H1 (cell line): ENCODE measurements at regions not wholly inside any gene's neighbourhood (a gene's known extent, or its start where the extent isn't known, plus 50 kb on each side); places are given as distances from the start of the nearest gene placed in this dataset.

Source experiments
- CTCF ChIA-PET: fragments of 300-600 bp; sonication (Branson Sonifier 250); formaldehyde crosslinking; loops from one replicate; lab custom pipeline; 2021; ENCODE audit not compliant: partially characterized antibody; lab: Charles Lee
- POLR2A ChIA-PET: fragments of 300-600 bp; sonication (Branson Sonifier 250); formaldehyde crosslinking; loops from one replicate; lab custom pipeline; 2021; ENCODE audit warnings: inconsistent platforms; ENCODE audit not compliant: partially characterized antibody; lab: Charles Lee
- DNase-seq, 2 experiments: peaks; one replicate each; pipeline versions ENCODE4 v3.0.0 to v3.0.0-alpha.2; 2010 to 2022; ENCODE audit warnings: low spot score in 2 of 2, low read depth in 1 of 2, mixed read lengths in 1 of 2
- FAIRE-seq: peaks from 2 replicates; lab custom pipeline; 2011; peaks lifted over from hg19 to GRCh38; lab: Jason Lieb, UNC
- H2AFZ ChIP-seq: 2 replicates; pipeline ENCODE4 v1.8.1; 2012; ENCODE audit warnings: low read length, inconsistent platforms
- H2AK5ac ChIP-seq: 2 replicates; pipeline ENCODE4 v1.6.1; 2013; ENCODE audit warnings: low read depth, low read length
- H2BK120ac ChIP-seq: replicated peaks from 2 replicates; pipeline ENCODE3; 2013; ENCODE audit warnings: low read depth, low read length, inconsistent platforms
- H2BK12ac ChIP-seq: 2 replicates; pipeline ENCODE4 v1.6.1; 2013; ENCODE audit warnings: low read depth, low read length
- H2BK15ac ChIP-seq: 2 replicates; pipeline ENCODE4 v1.6.1; 2013; ENCODE audit warnings: low read length
- H2BK20ac ChIP-seq: 2 replicates; pipeline ENCODE4 v1.6.1; 2013; ENCODE audit warnings: low read length
- H2BK5ac ChIP-seq: 2 replicates; pipeline ENCODE4 v1.6.1; 2013; ENCODE audit warnings: low read depth, low read length
- H3K14ac ChIP-seq: 2 replicates; pipeline ENCODE4 v1.6.1; 2013; ENCODE audit warnings: inconsistent platforms; ENCODE audit not compliant: insufficient read length
- H3K18ac ChIP-seq: 2 replicates; pipeline ENCODE4 v1.6.1; 2013; ENCODE audit warnings: low read length; ENCODE audit errors: extremely low read depth
- H3K23ac ChIP-seq: 2 replicates; pipeline ENCODE4 v1.6.1; 2013; ENCODE audit warnings: inconsistent platforms; ENCODE audit not compliant: insufficient read length
- H3K23me2 ChIP-seq: 2 replicates; pipeline ENCODE4 v1.6.1; 2013; ENCODE audit warnings: low read depth, low read length
- H3K27ac ChIP-seq: 2 replicates; pipeline ENCODE4 v1.6.1; 2011; ENCODE audit warnings: low read depth, low read length, inconsistent platforms
- H3K27me3 ChIP-seq, 4 experiments: replicated peaks in 1 of 4; 1 replicate in 1 of 4; 2 replicates in 3 of 4; pipeline versions ENCODE4 v1.6.1 to v1.8.1; 2011 to 2013; ENCODE audit warnings: low read length in 3 of 4, mild to moderate bottlenecking in 3 of 4, inconsistent platforms in 2 of 4, mixed read lengths in 2 of 4, moderate library complexity in 1 of 4; ENCODE audit not compliant: control insufficient read depth in 3 of 4, insufficient read depth in 3 of 4; ENCODE audit errors: extremely low read depth in 1 of 4
- H3K36me3 ChIP-seq, 4 experiments: 2 replicates each; pipeline versions ENCODE4 v1.6.1 to v1.8.1; 2011 to 2013; ENCODE audit warnings: mild to moderate bottlenecking in 4 of 4, low read length in 3 of 4, moderate library complexity in 2 of 4, control low read depth in 1 of 4, inconsistent platforms in 1 of 4; ENCODE audit not compliant: insufficient read depth in 4 of 4, control insufficient read depth in 2 of 4
- H3K4ac ChIP-seq: replicated peaks from 2 replicates; pipeline ENCODE3; 2013; ENCODE audit warnings: low read length, low read depth, mixed read lengths, inconsistent platforms; ENCODE audit not compliant: insufficient read length
- H3K4me1 ChIP-seq, 4 experiments: replicated peaks in 1 of 4; 1 replicate in 1 of 4; 2 replicates in 3 of 4; pipeline versions ENCODE4 v1.6.1 to v1.8.1; 2011 to 2013; ENCODE audit warnings: low read length in 3 of 4, inconsistent platforms in 2 of 4, mixed read lengths in 1 of 4; ENCODE audit not compliant: insufficient read depth in 4 of 4, control insufficient read depth in 3 of 4
- H3K4me2 ChIP-seq, 2 experiments: 2 replicates each; pipeline versions ENCODE4 v1.6.1 to v1.8.1; 2011 to 2013; ENCODE audit warnings: low read depth in 2 of 2, low read length in 2 of 2, control low read depth in 1 of 2, inconsistent platforms in 1 of 2, mild to moderate bottlenecking in 1 of 2; ENCODE audit not compliant: insufficient read depth in 1 of 2
- H3K4me3 ChIP-seq, 4 experiments: fragments of 200-600, 300-600 bp in 1 of 4; sonication (generic), shearing (Covaris generic), sonication (Bioruptor Twin) in 1 of 4; 2 replicates each; pipeline versions ENCODE4 v1.5.1 to v1.8.1; 2011 to 2016; ENCODE audit warnings: low read length in 4 of 4, low read depth in 3 of 4, control low read depth in 2 of 4, inconsistent platforms in 2 of 4, mild to moderate bottlenecking in 2 of 4, mixed read lengths in 1 of 4, moderate library complexity in 1 of 4; ENCODE audit not compliant: insufficient read depth in 2 of 4; ENCODE audit errors: extremely low read depth in 1 of 4
- H3K56ac ChIP-seq: replicated peaks from 2 replicates; pipeline ENCODE3; 2013; ENCODE audit warnings: low read depth, mild to moderate bottlenecking, mixed read lengths, low read length, inconsistent platforms; ENCODE audit not compliant: insufficient read length
- H3K79me1 ChIP-seq: 2 replicates; pipeline ENCODE4 v1.6.1; 2013; ENCODE audit warnings: low read depth, low read length, control low read depth
- H3K79me2 ChIP-seq, 2 experiments: 2 replicates each; pipeline versions ENCODE4 v1.6.1 to v1.8.1; 2012 to 2013; ENCODE audit warnings: low read length in 2 of 2, mild to moderate bottlenecking in 2 of 2, inconsistent platforms in 1 of 2; ENCODE audit not compliant: insufficient read depth in 2 of 2, control insufficient read depth in 1 of 2
- H3K9ac ChIP-seq, 4 experiments: replicated peaks in 1 of 4; 1 replicate in 1 of 4; 2 replicates in 3 of 4; pipeline versions ENCODE4 v1.6.1 to v1.8.1; 2011 to 2013; ENCODE audit warnings: low read depth in 3 of 4, low read length in 3 of 4, control low read depth in 2 of 4, mild to moderate bottlenecking in 2 of 4, moderate library complexity in 2 of 4, inconsistent platforms in 1 of 4; ENCODE audit errors: extremely low read depth in 1 of 4
- H3K9me3 ChIP-seq, 2 experiments: 2 replicates each; pipeline versions ENCODE4 v1.6.1 to v1.8.1; 2012 to 2013; ENCODE audit warnings: mild to moderate bottlenecking in 2 of 2, moderate library complexity in 2 of 2, control low read depth in 1 of 2, inconsistent platforms in 1 of 2, low read depth in 1 of 2, low read length in 1 of 2, mixed read lengths in 1 of 2; ENCODE audit not compliant: insufficient read depth in 2 of 2
- H4K20me1 ChIP-seq, 2 experiments: replicated peaks in 1 of 2; 2 replicates each; pipeline versions ENCODE3 to v1.8.1; 2011 to 2013; ENCODE audit warnings: inconsistent platforms in 2 of 2, low read length in 2 of 2, mild to moderate bottlenecking in 1 of 2; ENCODE audit not compliant: insufficient read depth in 2 of 2, control insufficient read depth in 1 of 2
- H4K5ac ChIP-seq: 2 replicates; pipeline ENCODE4 v1.6.1; 2013; ENCODE audit warnings: low read length, low read depth, mixed read lengths, inconsistent platforms; ENCODE audit not compliant: insufficient read length
- H4K8ac ChIP-seq: 2 replicates; pipeline ENCODE4 v1.8.0; 2013; ENCODE audit warnings: mild to moderate bottlenecking, moderate library complexity, low read length, inconsistent platforms; ENCODE audit not compliant: insufficient read depth; ENCODE audit errors: extremely low read depth
- H4K91ac ChIP-seq: replicated peaks from 2 replicates; pipeline ENCODE3; 2013; ENCODE audit warnings: low read length, mixed read lengths, inconsistent platforms; ENCODE audit not compliant: insufficient read length
- ASH2L ChIP-seq: fragments of 200-600, 300-600 bp; sonication (generic); IDR thresholded peaks from one replicate; pipeline ENCODE4 v1.7.1; 2017; ENCODE audit warnings: low read length
- POLR2AphosphoS5 ChIP-seq: IDR thresholded peaks from 2 replicates; pipeline ENCODE4 v1.6.1; 2011; ENCODE audit warnings: low read depth, low read length
- WGBS, 2 experiments: shearing (Covaris generic) in 1 of 2; methylation state at CpG; one replicate each; pipeline versions ENCODE4 v1.1.6 to v1.1.7; 2013 to 2015; ENCODE audit warnings: low lambda C conversion rate in 2 of 2, mixed read lengths in 2 of 2, inconsistent platforms in 1 of 2, low coverage in 1 of 2, missing lambda C conversion rate in 1 of 2; ENCODE audit not compliant: insufficient replicate concordance in 2 of 2, insufficient coverage in 1 of 2, insufficient read length in 1 of 2; ENCODE audit errors: extremely low coverage in 1 of 2, missing lambda C conversion rate in 1 of 2; 5-methylcytosine and 5-hydroxymethylcytosine counted together

DNA sequence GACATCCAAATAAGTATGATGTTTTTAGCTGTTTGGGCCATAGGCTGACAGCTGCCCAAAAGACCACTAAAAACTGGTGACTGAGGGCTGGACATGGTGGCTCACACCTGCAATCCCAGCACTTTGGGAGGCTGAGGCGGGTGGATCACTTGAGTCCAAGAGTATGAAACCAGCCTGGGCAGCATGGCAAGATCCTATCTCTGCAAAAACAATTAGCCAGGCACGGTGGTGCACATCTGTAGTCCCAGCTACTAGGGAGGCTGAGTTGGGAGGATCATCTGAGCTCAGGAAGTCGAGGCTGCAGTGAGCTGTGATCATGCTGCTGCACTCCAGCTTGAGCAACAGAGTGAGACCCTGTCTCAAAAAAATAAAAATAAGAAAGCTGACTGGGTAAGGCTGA lies 511.5 kb upstream of the RAB6C start:
- H3K27ac ChIP-seq: no peak overlapping the region
- no peak overlapping the region for H4K91ac ChIP-seq
- H4K5ac ChIP-seq: no peak overlapping the region
- no peak overlapping the region for H2AFZ ChIP-seq
- DNase-seq: no peak
- H3K23ac ChIP-seq: no peak overlapping the region
- H3K79me1 ChIP-seq: no peaks in the 10 kb centered on the region
- no peak overlapping the region for H2BK12ac ChIP-seq
- H3K56ac ChIP-seq: no peak overlapping the region
- no peak for FAIRE-seq
- CTCF ChIA-PET: interaction anchor here (1.0 kb wide), 1 partner anchor 58 kb away, joined by 4 read pairs; no protein-coding TSS in a partner anchor
- no peaks in the 10 kb centered on the region for H3K79me2 ChIP-seq
- TF ChIP-seq ASH2L (no peak), POLR2AphosphoS5 (no peak)
- TF ChIP-seq, all 59 proteins: peak for 0
- no peaks in the 10 kb centered on the region for H4K20me1 ChIP-seq
- H3K9me3 ChIP-seq: peaks cover 0 to 10% of the 10 kb centered on the region in 2 experiments; a peak in 1 of 4 replicates
- H3K18ac ChIP-seq: no peak overlapping the region
- WGBS, 2 experiments: 84% methylated on average over 3 of the region's 3 CpGs; no CpG with 5 or more reads in 1 of the 2 experiments
- H3K14ac ChIP-seq: no peak overlapping the region
- no peaks in the 10 kb centered on the region for H3K27me3 ChIP-seq
- H3K23me2 ChIP-seq: no peaks in the 10 kb centered on the region
- no peak overlapping the region for H2BK120ac ChIP-seq
- H3K4me3 ChIP-seq: no peak overlapping the region
- H2BK5ac ChIP-seq: no peak overlapping the region
- H3K4ac ChIP-seq: no peak overlapping the region
- POLR2A ChIA-PET: no interaction called here
- H2BK20ac ChIP-seq: no peak overlapping the region
- no peaks in the 10 kb centered on the region for H3K4me1 ChIP-seq
- no peaks in the 10 kb centered on the region for H3K36me3 ChIP-seq
- H3K4me2 ChIP-seq: no peak overlapping the region
- no peak overlapping the region for H3K9ac ChIP-seq
- H2AK5ac ChIP-seq: no peak overlapping the region
- no peak overlapping the region for H2BK15ac ChIP-seq
- no peak overlapping the region for H4K8ac ChIP-seq
